ENCODE measurements at regions not wholly inside any gene's neighbourhood (a gene's known extent, or its start where the extent isn't known, plus 50 kb on each side); places are given as distances from the start of the nearest gene placed in this dataset.

- no peaks in the 10 kb centered on the region; a peak in 1 of 4 replicates for H3K4me1 ChIP-seq (ENCODE audit: control insufficient read depth in 1 of 2, insufficient read depth in 2 of 2, low read depth in 1 of 2, low read length in 1 of 2)
- H2AFZ ChIP-seq (ENCODE audit: low read depth) = no peak overlapping the region
- H3K79me2 ChIP-seq (ENCODE audit: insufficient read depth) = no peaks in the 10 kb centered on the region
- no peaks in the 10 kb centered on the region for H3K36me3 ChIP-seq (replicated peaks in 1 of 2; ENCODE audit: control insufficient read depth in 1 of 2, insufficient read depth in 2 of 2, low read length in 1 of 2)
- H3K27me3 ChIP-seq (ENCODE audit: insufficient read depth) = no peaks in the 10 kb centered on the region
- no peak overlapping the region for H3K4me3 ChIP-seq (ENCODE audit: low read depth in 2 of 2, low read length in 1 of 2)
- no peaks in the 10 kb centered on the region for H4K20me1 ChIP-seq (ENCODE audit: insufficient read depth)
- CTCF ChIA-PET = no interaction called here
- DNase-seq = no peak
- no peaks in the 10 kb centered on the region for H3F3A ChIP-seq (replicated peaks; ENCODE audit: insufficient read depth)
- no peaks in the 10 kb centered on the region for H3K9me2 ChIP-seq
- TF ChIP-seq GATA2 (CRISPR knock-in tag; IDR thresholded peaks at IDR 0.05) (no peak), POLR2AphosphoS5 (IDR thresholded peaks at IDR 0.05; ENCODE audit: low read depth, low read length) (no peak), JUND (IDR thresholded peaks at IDR 0.05) (no peak), TAF1 (IDR thresholded peaks at IDR 0.05; ENCODE audit: borderline replicate concordance, low read depth, low read length) (no peak), RCOR1 (IDR thresholded peaks at IDR 0.05; ENCODE audit: low read length) (no peak)
- POLR2A ChIA-PET = no interaction called here
- H3K4me2 ChIP-seq = no peak overlapping the region
- no peak overlapping the region for H3K27ac ChIP-seq (ENCODE audit: low read depth in 2 of 2, low read length in 1 of 2)
- H3K9me3 ChIP-seq = no peaks in the 10 kb centered on the region
- H3K9ac ChIP-seq = no peak overlapping the region
These were observed 406.5 kb downstream of the LRFN5 start for GRCh38 chr14:42013153-42013552.

DNA sequence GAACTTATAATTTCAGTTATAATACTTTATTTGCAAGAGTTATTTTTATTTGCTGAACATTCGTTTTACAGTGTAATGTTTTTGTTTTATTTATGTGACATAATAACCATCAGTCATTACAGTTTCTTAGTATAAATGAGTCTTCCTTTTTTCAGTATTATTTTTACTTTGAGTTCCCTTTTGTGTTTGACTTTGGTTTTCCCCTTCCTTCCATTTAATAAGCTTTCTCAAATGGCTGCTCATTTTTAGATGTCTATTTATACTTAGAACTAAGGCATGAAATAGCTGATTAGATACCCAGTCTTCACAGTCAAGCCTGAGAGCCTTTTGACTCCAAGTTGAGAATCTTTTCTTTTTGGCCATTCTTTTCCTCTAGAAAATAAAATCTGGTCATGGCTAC lies 404.5 kb downstream of the LRFN5 start:
- no peak overlapping the region for H3K9ac ChIP-seq
- no peaks in the 10 kb centered on the region for H3K9me3 ChIP-seq
- H3K4me3 ChIP-seq (ENCODE audit: low read depth in 2 of 2, low read length in 1 of 2) = no peak overlapping the region
- H3K4me1 ChIP-seq (ENCODE audit: control insufficient read depth in 1 of 2, insufficient read depth in 2 of 2, low read depth in 1 of 2, low read length in 1 of 2) = no peaks in the 10 kb centered on the region; a peak in 1 of 4 replicates
- ChIA-PET CTCF (no interaction called here), POLR2A (no interaction called here)
- no peaks in the 10 kb centered on the region for H3F3A ChIP-seq (replicated peaks; ENCODE audit: insufficient read depth)
- H3K9me2 ChIP-seq = no peaks in the 10 kb centered on the region
- 0% methylated on average over 1 of the region's 1 CpG for WGBS (ENCODE audit: low lambda C conversion rate)
- DNase-seq = no peak
- H3K27me3 ChIP-seq (ENCODE audit: insufficient read depth) = no peaks in the 10 kb centered on the region
- H3K36me3 ChIP-seq (replicated peaks in 1 of 2; ENCODE audit: control insufficient read depth in 1 of 2, insufficient read depth in 2 of 2, low read length in 1 of 2) = no peaks in the 10 kb centered on the region
- H3K27ac ChIP-seq (ENCODE audit: low read depth in 2 of 2, low read length in 1 of 2) = no peak overlapping the region
- TF ChIP-seq RFX5 (IDR thresholded peaks at IDR 0.05; ENCODE audit: low read length) = no peak
- TF ChIP-seq FOXM1 (IDR thresholded peaks at IDR 0.05; ENCODE audit: low read depth) = no peak
- TF ChIP-seq POLR2AphosphoS5 (IDR thresholded peaks at IDR 0.05; ENCODE audit: low read depth, low read length) = no peak
- no peak for TF ChIP-seq GABPA (IDR thresholded peaks at IDR 0.05; ENCODE audit: low read depth)
- TF ChIP-seq JUND (IDR thresholded peaks at IDR 0.05) = no peak
- no peak for TF ChIP-seq NRF1 (IDR thresholded peaks at IDR 0.05; ENCODE audit: low read depth, low read length)
- TF ChIP-seq CTCF (IDR thresholded peaks at IDR 0.05) = no peak
- no peak for TF ChIP-seq FOXJ3 (CRISPR knock-in tag; IDR thresholded peaks at IDR 0.05)
- no peak for TF ChIP-seq SIN3A (IDR thresholded peaks at IDR 0.05; ENCODE audit: borderline replicate concordance, low read depth, low read length)
- TF ChIP-seq GATA2 (CRISPR knock-in tag; IDR thresholded peaks at IDR 0.05) = no peak
- no peak for TF ChIP-seq YY1 (IDR thresholded peaks at IDR 0.05; ENCODE audit: low read depth)
- no peak for TF ChIP-seq MAX (IDR thresholded peaks at IDR 0.05; ENCODE audit: low read depth)
- no peak overlapping the region for H3K4me2 ChIP-seq
- no peak overlapping the region for H2AFZ ChIP-seq (ENCODE audit: low read depth)
- no peaks in the 10 kb centered on the region for H4K20me1 ChIP-seq (ENCODE audit: insufficient read depth)
- no peaks in the 10 kb centered on the region for H3K79me2 ChIP-seq (ENCODE audit: insufficient read depth)

All from SK-N-SH (cell line).